ENCODE measurements at regions not wholly inside any gene's neighbourhood (a gene's known extent, or its start where the extent isn't known, plus 50 kb on each side); places are given as distances from the start of the nearest gene placed in this dataset.

- no peak overlapping the region for H3K4me3 ChIP-seq (replicated peaks in 1 of 3; ENCODE audit: insufficient read depth in 1 of 3, low read depth in 2 of 3, low read length in 3 of 3)
- intact Hi-C loops (cut with micrococcal nuclease; ENCODE audit: unreplicated experiment) = no loop called here
- no peak overlapping the region for H3K9ac ChIP-seq (ENCODE audit: insufficient read depth, low read depth, low read length)
- in situ Hi-C loops (cut with HindIII; ENCODE audit: extremely low pct_ligation_motif_present, low pct_unique_long_range_greater_than_20kb) = no loop called here
- ChIA-PET CTCF (ENCODE audit: low intra/inter-chr PET ratio, low total read pairs) (no interaction called here), POLR2A (no interaction called here)
- no peaks in the 10 kb centered on the region for H4K20me1 ChIP-seq (ENCODE audit: insufficient read depth, low read length)
- no peak overlapping the region for H2AFZ ChIP-seq (ENCODE audit: low read length)
- H3K36me3 ChIP-seq (replicated peaks in 1 of 2; ENCODE audit: control insufficient read depth in 1 of 2, insufficient read depth in 2 of 2, low read length in 2 of 2) = no peaks in the 10 kb centered on the region
- no TSS peak for BruUV-seq (replicated peaks)
- no peak for ATAC-seq
- H3K4me2 ChIP-seq (ENCODE audit: low read depth, low read length) = no peak overlapping the region
- 7% methylated on average over 4 of the region's 4 CpGs for WGBS (ENCODE audit: low lambda C conversion rate)
- H3K9me3 ChIP-seq (ENCODE audit: low read length) = no peaks in the 10 kb centered on the region
- no peak for DNase-seq (ENCODE audit: low spot score)
- H3K27me3 ChIP-seq (ENCODE audit: control insufficient read depth in 1 of 2, insufficient read depth in 2 of 2, low read length in 2 of 2) = peaks cover 0 to 3% of the 10 kb centered on the region in 2 experiments; a peak in 1 of 5 replicates
- FAIRE-seq = no peak
- no peaks in the 10 kb centered on the region for H3K79me2 ChIP-seq (ENCODE audit: insufficient read depth, low read length)
- no peaks in the 10 kb centered on the region for H3K4me1 ChIP-seq (ENCODE audit: insufficient read depth, low read length)
- no peak overlapping the region for H3K27ac ChIP-seq (ENCODE audit: extremely low read length, insufficient read depth, low read length)
- TF ChIP-seq, protein P1, sequence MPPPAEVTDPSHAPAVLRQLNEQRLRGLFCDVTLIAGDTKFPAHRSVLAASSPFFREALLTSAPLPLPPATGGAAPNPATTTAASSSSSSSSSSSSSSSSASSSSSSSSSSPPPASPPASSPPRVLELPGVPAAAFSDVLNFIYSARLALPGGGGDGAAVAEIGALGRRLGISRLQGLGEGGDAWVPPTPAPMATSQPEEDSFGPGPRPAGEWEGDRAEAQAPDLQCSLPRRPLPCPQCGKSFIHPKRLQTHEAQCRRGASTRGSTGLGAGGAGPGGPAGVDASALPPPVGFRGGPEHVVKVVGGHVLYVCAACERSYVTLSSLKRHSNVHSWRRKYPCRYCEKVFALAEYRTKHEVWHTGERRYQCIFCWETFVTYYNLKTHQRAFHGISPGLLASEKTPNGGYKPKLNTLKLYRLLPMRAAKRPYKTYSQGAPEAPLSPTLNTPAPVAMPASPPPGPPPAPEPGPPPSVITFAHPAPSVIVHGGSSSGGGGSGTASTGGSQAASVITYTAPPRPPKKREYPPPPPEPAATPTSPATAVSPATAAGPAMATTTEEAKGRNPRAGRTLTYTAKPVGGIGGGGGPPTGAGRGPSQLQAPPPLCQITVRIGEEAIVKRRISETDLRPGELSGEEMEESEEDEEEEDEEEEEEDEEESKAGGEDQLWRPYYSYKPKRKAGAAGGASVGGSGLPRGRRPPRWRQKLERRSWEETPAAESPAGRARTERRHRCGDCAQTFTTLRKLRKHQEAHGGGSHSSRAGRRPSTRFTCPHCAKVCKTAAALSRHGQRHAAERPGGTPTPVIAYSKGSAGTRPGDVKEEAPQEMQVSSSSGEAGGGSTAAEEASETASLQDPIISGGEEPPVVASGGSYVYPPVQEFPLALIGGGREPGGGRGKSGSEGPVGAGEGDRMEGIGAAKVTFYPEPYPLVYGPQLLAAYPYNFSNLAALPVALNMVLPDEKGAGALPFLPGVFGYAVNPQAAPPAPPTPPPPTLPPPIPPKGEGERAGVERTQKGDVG (CRISPR knock-in tag; IDR thresholded peaks at IDR 0.05; ENCODE audit: borderline replicate concordance) = no peak
- TF ChIP-seq AHR (CRISPR knock-in tag; IDR thresholded peaks at IDR 0.05) (no peak), CCDC6 (CRISPR knock-in tag; IDR thresholded peaks at IDR 0.05) (no peak), FOXO4 (CRISPR knock-in tag; conservative IDR thresholded peaks at IDR 0.05) (no peak), ZNF569 (CRISPR knock-in tag; IDR thresholded peaks at IDR 0.05; ENCODE audit: borderline replicate concordance) (no peak), RXRA (CRISPR knock-in tag; IDR thresholded peaks at IDR 0.05) (no peak), MIER2 (CRISPR knock-in tag; IDR thresholded peaks at IDR 0.05) (no peak), HNRNPK (IDR thresholded peaks at IDR 0.05; ENCODE audit: low read depth, low read length, poor library complexity, severe bottlenecking) (no peak), RERE (CRISPR knock-in tag; IDR thresholded peaks at IDR 0.05; ENCODE audit: low read depth) (no peak), ZNF281 (CRISPR knock-in tag; IDR thresholded peaks at IDR 0.05; ENCODE audit: borderline replicate concordance) (no peak), ZNF7 (CRISPR knock-in tag; IDR thresholded peaks at IDR 0.05) (no peak)
- TF ChIP-seq, protein P2, sequence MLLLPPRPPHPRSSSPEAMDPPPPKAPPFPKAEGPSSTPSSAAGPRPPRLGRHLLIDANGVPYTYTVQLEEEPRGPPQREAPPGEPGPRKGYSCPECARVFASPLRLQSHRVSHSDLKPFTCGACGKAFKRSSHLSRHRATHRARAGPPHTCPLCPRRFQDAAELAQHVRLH (CRISPR knock-in tag; IDR thresholded peaks at IDR 0.05; ENCODE audit: borderline replicate concordance, low read depth) = no peak
Measured at GRCh38 chr17:34784526-34784925, 176.7 kb downstream of the CCT6B start.
